ENCODE measurements at regions not wholly inside any gene's neighbourhood (a gene's known extent, or its start where the extent isn't known, plus 50 kb on each side); places are given as distances from the start of the nearest gene placed in this dataset.

DNA sequence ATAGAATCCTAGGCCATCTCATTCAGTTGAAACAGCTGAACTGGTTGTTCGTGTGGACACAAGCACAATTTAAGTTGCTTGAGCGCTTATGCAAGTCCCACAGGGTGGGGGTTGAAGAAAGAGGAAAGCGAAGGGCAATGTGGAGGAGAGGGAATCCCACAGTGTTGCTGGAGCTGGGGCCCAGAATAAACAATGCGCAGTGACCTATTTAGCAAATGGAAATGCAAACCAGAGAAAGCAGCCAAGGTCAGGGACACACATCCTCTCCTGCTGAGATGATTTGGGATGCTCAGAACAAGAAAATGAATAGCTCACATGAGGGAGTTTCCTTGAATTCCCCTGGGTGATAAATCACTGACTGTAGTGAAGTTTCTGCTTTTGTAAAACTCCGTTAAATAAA lies 838.3 kb downstream of the TLE4 start:
- no peak for DNase-seq (ENCODE audit: low read depth in 1 of 2, low spot score in 1 of 2)

DNA sequence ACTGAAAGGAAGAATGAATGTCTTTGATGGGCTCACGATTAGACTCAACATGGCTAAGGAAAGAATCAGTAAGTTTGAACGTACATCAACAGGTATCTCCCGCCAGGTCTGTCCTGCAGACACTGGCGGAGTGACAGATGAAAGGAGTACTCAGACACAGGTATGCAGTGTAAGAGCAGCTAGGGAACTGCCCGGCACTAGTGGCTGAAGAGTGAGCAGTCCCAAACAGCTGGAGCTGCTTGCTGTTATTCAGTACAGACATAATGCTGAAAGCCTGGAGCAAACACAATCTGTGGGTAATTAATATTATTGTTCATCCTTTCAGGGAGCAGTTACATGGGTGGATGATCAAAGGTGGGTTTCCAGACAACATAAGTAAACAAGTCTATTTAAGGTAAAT lies 835.5 kb downstream of the TLE4 start:
- no peak for DNase-seq (ENCODE audit: low read depth in 1 of 2, low spot score in 1 of 2)

- DNase-seq (ENCODE audit: low read depth in 1 of 2, low spot score in 1 of 2): no peak
Measured at GRCh38 chr9:80401243-80401642, 829.5 kb downstream of the TLE4 start.

DNA sequence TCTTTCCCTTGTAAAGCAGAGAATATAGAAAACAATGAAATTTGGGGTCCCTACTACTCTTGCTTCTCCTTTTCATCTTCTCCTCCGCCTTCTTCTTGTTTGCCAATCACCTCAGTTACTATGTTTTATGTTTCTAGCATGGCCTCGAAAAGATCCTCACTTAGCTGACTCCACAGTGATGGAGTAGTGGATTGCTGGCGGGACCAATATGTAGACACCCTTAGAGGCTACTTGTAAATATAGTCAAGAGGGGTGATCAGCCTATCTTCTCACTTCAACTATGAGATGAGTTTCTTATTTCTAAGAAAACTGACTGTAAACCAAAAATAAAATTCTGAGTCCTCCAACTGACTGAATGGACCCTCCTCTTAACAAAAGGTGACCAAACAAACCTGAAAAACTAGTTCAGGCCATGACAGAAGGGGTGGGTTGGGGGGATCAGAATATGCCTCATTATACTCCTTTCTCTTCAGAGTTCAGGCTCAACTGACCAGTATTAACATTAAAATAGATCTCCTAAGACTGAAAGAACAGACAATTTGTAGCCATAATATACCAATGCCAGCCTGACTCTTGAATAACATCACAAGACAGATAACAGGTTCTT lies 829.0 kb downstream of the TLE4 start:
- no peak for DNase-seq (ENCODE audit: low read depth in 1 of 2, low spot score in 1 of 2)

DNA sequence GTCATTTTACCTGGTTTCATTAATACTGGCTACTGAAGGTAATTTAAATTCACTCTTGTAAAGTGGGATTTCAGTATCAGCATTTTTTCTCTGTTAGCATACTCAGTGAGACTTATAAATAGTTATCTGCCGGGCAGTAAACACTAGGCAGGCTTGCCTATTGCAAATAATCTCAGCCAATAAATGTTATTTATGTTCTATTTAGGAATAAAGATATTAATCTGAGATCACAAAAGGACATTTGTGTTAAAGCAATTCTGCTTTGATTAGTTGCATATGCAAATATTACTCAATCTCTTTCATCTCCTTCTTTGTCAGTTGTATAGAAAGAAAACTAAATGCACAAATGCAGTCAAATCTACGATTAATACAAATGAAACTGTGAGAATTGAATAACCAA lies 827.8 kb downstream of the TLE4 start:
- no peak for DNase-seq (ENCODE audit: low read depth in 1 of 2, low spot score in 1 of 2)

DNA sequence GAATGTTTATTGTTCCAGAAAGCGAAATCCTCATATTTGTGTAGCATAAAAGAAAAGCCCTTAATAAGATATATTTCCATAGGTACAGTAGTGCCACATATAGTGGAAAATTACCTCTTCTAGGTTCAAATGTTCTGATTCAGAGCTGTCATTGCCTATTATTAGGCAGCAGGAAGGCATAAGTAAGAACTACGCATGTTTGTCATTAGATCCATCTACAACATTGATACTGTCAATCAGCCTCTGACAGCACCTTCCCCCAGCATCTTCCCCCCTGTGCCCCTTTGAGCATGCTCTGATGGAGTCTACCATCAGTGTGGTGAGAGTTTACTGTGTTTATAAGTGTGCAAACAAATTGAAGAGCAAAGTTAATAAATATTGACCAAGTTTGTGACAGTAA lies 816.1 kb downstream of the TLE4 start:
- DNase-seq (ENCODE audit: low read depth in 1 of 2, low spot score in 1 of 2): no peak

DNA sequence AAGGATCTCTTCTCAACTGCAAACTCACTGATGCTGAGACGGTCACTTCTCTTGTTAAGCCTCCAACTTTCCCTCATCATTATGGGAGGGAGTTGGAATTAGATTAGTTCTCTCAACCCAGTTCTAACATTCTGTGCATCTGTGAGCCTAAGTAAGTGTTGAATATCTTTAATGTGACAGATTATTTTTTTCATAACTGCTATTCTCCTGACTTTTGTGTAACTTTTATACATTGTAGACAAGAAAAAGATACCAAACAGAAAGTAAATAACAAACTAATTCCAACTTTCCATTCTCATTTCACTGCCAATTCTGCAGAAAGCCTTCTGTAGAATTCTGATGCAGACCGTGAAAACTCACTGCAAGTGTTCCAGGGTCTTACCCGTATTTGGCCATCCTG lies 813.5 kb downstream of the TLE4 start:
- DNase-seq (ENCODE audit: low read depth in 1 of 2, low spot score in 1 of 2): no peak

- no peak for DNase-seq (ENCODE audit: low read depth in 1 of 2, low spot score in 1 of 2)
Measured at GRCh38 chr9:80383331-80383730, 811.6 kb downstream of the TLE4 start.

DNA sequence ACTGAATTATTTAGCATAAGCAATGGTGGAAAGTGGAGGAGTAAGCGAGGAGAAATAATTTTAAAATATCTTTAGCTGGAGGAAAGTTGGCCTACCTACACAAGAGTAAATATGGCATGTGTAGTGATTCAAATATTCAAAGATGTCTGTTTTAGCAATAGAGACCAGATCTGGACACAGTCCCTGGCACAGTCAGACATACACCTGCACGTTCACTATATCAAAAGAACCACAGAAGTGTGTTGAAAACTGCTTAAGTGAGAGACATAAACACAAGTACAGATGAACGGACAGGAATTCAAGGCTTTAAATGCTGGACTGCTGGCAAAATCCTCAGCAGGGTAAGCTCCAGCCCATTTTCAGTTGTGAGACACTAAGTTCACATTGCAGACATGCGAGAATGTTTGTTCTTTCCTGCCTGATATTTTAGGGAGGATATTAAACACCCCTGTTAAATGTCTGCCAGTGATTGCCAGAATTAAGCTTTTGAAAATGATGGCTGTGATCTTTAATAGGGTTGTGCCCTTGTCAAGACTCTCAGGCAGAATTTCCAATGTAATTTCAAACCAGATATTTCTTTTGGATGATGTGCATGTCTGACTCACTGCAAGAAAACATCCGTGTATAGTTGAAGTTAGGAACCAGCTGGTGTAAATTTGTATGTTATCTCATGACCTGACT lies 810.6 kb downstream of the TLE4 start:
- DNase-seq (ENCODE audit: low read depth in 1 of 2, low spot score in 1 of 2): no peak

DNA sequence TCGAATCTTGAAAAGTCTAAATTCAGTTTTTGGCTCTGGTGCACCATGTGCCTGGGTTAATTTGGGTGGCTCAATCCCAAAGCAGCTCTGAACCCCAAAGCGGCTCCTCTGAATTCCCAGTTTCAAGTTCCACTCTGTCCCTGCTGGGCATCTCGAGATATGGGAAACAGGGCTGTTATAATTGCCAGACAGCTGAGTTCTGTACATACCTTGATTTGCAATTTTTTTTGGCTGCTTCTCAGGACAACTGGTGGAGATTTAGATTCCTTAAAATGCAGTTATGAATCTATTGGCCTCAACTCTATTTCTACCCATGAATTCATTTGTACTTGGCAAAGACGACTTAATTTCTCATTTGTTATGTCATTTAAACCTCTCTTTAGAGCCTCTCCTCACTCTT lies 808.5 kb downstream of the TLE4 start:
- DNase-seq (ENCODE audit: low read depth in 1 of 2, low spot score in 1 of 2): no peak

DNA sequence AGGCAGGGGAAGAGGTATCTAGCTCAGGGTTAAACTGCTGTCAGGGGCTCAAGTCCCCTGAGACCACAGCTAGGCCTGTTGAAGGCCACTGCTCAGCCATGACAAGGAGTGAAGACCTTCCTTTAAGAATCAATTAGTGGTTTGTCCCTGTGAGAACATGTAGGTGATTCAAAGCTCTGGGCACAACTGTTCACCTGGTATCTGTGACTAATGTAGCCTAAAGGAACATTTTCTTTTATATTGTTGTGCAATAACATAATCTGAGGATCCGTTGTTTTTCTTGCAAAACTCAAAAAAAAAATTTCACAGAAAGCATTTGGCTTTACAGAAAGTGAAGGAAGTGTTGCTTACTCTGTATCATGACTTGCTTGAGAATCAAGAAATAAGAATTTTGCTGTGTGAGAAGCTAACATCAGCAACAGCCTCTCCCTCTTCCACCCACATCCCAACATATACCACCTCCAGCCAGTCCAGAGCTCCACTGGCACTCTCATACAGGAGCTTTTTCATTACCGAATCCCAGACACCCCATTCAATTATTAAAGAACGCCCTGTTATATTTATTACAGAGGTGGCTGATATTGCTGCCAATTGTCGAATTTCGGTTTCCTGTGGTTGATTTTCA lies 807.0 kb downstream of the TLE4 start:
- no peak for DNase-seq (ENCODE audit: low read depth in 1 of 2, low spot score in 1 of 2)

DNA sequence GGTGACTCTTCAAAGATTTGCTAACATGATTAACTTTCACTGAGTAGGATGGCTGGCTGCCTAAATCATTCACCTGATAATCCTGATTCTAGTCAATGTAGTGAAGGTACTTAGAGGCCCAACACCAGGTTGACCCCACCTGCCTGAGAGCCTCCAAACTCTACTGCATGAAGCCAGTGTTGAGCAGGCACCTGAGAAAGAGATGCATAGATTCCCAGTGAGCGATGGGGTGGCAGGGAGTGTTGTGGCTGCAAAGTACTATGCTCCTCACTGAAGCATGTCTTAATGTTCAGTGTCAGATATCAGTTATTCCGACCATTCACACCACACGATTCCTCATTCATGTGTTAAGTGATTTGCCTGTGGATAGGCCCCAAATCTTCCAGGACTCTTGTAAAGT lies 804.4 kb downstream of the TLE4 start:
- no peak for DNase-seq (ENCODE audit: low read depth in 1 of 2, low spot score in 1 of 2)

GRCh38 chr9:80375477-80375876 lies 803.7 kb downstream of the TLE4 start:
- DNase-seq (ENCODE audit: low read depth in 1 of 2, low spot score in 1 of 2): no peak

DNA sequence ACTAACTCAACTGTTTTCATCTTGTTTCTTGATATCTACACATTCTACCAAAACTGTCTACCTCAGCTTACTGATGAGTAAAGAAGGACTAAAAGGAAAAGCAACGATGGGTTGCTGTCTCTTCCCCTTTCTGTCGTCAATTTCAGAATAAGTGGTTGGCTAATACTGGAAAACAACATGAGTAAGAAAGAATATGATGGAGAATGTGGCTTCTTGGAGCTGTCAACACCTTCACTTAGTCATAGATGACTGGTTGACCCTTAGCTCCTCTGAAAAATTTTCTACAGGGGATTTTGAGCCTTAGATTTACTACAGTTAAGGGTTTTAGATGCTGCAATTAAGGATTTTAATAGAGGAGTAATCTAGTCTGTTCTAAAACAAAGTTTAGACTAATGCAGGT lies 797.9 kb downstream of the TLE4 start:
- no peak for DNase-seq (ENCODE audit: low read depth in 1 of 2, low spot score in 1 of 2)

GRCh38 chr9:80366626-80367025 lies 794.9 kb downstream of the TLE4 start:
- no peak for DNase-seq (ENCODE audit: low read depth in 1 of 2, low spot score in 1 of 2)

DNA sequence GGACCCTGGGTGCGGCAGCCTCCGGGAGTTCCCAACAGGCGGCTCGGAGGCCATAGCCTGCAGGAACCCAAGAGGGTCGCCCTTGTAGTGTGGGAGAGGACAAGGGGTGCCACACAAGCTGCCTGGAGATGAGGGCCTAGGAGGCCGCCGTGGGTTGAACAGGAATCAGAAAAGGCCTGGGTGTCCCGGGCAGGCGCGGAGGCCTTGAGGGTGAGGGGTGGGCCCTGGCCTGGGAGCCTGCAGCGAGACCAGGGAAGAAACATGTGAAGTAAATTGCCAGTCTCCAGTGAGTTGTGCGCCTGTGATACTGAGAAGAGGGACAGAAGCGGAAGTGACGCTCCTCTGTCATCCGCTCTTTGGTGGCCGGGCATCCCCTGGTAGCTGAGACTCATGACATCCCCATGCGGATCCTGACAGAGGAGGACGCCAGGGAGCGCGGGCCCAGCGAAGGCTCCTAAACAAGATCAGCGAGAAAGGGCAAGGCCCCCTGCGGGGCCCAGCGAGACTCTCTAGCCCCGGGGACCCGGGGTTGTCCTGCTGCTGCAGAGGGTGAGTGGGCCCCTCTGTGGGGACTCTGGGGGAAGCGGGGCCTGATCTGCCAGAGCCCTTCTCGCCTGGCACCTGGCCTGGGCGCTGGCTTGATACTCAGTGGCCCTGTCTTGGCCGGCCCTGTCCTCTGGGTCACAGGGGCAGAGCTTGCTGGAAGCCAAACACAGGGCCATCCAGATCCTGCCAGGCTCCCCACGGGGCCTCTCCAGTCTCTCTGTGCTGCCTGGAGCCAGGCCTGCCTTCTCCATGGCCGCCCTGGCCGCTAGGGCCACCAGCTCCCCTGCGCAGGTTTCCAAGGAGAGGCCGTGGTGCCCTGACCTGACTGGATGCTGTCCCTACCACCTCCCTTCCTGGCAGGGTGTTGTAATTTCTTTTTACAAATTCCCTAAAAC lies 788.4 kb downstream of the TLE4 start:
- DNase-seq (ENCODE audit: low read depth in 1 of 2, low spot score in 1 of 2): no peak

GRCh38 chr9:80359291-80359690 lies 787.5 kb downstream of the TLE4 start:
- no peak for DNase-seq (ENCODE audit: low read depth in 1 of 2, low spot score in 1 of 2)

GRCh38 chr9:80352967-80353366 lies 781.2 kb downstream of the TLE4 start:
- DNase-seq (ENCODE audit: low read depth in 1 of 2, low spot score in 1 of 2): no peak

DNA sequence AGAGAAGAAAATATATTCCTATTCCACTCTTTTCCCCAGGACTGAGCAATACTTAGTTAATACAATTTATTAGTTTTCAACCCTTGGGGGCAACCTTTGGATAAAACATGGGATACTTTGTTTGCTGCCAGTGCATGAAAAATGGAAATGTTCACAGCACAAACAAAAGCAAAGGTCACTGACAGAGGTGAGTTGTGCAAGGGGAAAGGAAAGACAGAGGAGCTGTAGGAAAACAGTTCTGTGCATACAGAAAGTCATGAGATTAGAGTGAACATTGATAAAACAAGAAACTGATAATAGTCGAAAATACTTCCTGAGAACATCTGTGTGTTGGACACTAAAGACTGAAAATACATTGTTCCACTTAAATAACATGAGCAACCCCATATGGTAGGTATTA lies 779.8 kb downstream of the TLE4 start:
- DNase-seq (ENCODE audit: low read depth in 1 of 2, low spot score in 1 of 2): no peak

GRCh38 chr9:80326105-80326504 lies 754.3 kb downstream of the TLE4 start:
- no peak for DNase-seq (ENCODE audit: low read depth in 1 of 2, low spot score in 1 of 2)

- no peak for DNase-seq (ENCODE audit: low read depth in 1 of 2, low spot score in 1 of 2)
Measured at GRCh38 chr9:80320916-80321315, 749.2 kb downstream of the TLE4 start.

DNA sequence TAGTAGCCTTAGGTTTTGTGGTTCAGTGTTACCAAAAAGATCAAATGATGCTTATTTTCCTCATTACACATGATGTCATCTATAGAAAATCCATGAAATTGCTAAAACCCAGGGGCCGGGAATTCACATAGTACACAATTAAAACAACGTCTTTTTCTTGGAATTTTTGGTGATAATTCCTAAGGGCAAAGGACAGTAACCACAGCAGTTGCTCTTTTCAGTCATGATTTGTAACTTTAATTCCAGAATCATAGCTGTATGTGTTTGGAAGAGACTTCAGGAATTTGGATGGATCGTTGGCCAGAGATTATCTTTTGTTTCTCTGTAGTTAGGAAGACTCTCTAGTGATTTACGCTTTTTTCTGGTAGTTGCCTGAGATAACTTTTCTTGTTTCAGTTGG lies 748.7 kb downstream of the TLE4 start:
- DNase-seq (ENCODE audit: low read depth in 1 of 2, low spot score in 1 of 2): no peak

Data from activated T-helper 1 cell treated with anti-CD3 and anti-CD28 coated beads, Interleukin-2, amount 50 U/mL, for 16 hours (primary cell).